HG03175 (cell line): ENCODE measurements at regions not wholly inside any gene's neighbourhood (a gene's known extent, or its start where the extent isn't known, plus 50 kb on each side); places are given as distances from the start of the nearest gene placed in this dataset.

Experiments
- ATAC-seq: cut with Tn5 transposase; IDR thresholded peaks from one replicate; pipeline ENCODE4 v1.9.1; 2021; ENCODE audit warnings: mild to moderate bottlenecking, moderate library complexity; ENCODE audit not compliant: unreplicated experiment

- ATAC-seq: no peak
These were observed 74.4 kb downstream of the PRL start for GRCh38 chr6:22222469-22222868.

GRCh38 chr6:22227824-22228610 lies 68.8 kb downstream of the PRL start:
- no peak for ATAC-seq

DNA sequence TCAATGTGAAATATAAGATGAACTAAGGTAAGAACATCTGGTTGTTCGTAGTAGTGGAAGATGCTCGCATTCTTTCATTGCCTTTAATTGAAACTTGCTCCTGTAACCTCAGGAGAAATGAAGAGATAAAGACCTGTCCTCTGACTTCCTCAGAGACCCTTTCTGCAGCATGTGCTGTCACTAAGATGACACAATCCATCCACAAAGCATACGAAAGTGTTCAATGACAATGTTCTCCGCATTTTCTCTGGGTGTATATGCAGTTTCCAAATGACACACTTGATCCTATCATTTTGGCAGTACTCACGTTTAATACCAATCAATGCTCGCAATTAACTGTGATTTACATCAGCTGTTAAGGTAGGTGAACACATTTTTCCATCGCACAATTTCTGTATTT lies 65.8 kb downstream of the PRL start:
- ATAC-seq: no peak

DNA sequence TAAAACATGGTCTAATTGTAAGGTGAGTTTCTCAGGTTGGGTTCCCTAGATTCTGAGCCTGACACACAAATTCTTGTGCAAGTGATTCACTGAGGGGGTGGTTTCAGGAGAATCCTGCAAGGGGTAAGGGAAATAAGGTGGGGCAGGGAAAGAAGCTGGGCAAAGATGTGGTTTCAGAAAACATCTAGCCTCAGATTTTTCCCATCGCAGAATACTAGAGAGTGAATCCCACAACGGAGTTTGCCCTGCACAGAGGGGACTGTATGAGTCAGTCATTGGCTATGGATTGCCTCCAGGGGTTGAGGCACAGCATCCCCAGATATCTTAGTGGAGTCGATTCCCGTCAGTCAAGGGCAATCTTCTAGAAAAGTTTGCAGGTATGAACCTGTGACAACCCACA lies 65.2 kb downstream of the PRL start:
- ATAC-seq: no peak

GRCh38 chr6:22236626-22237414 lies 60.0 kb downstream of the PRL start:
- no peak for ATAC-seq
